Activated naive CD8-positive, alpha-beta T cell (primary cell): ENCODE measurements at regions not wholly inside any gene's neighbourhood (a gene's known extent, or its start where the extent isn't known, plus 50 kb on each side); places are given as distances from the start of the nearest gene placed in this dataset.
"Not testable (repeated sequence)": the region's sequence is repeated elsewhere in the genome, so short reads cannot be mapped to it uniquely, and the experiment has no call there.

Source experiments
- H3K27ac Mint-ChIP-seq: one replicate; pipeline ENCODE4 v1.8.0; 2021; ENCODE audit warnings: mixed read lengths
- H3K27me3 Mint-ChIP-seq: one replicate; pipeline ENCODE4 v1.8.0; 2021; ENCODE audit warnings: mixed read lengths
- H3K36me3 Mint-ChIP-seq: one replicate; pipeline ENCODE4 v1.8.0; 2021; ENCODE audit warnings: mixed read lengths
- H3K4me1 Mint-ChIP-seq: one replicate; pipeline ENCODE4 v1.8.0; 2021; ENCODE audit warnings: low read depth, mixed read lengths
- H3K4me3 Mint-ChIP-seq: one replicate; pipeline ENCODE4 v1.8.0; 2021; ENCODE audit warnings: mild to moderate bottlenecking, mixed read lengths
- H3K9me3 Mint-ChIP-seq: one replicate; pipeline ENCODE4 v1.8.0; 2021; ENCODE audit warnings: low read depth, mixed read lengths

DNA sequence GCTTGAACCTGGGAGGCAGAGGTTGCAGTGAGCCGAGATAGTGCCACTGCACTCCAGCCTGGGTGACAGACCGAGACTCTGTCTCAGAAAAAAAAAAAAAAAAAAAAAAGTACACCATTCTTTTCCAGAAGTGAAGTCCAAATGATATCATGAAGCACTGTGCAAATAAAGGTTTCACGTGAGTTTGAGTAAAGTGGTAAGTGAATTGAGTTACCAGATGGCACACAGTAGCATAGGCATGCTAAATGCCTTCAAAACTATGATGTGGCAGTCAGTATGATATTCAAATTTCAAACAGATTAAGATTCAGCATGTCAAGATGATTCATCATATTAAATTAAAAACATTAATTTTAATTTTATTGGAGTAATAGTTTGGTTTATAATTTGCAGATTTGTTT is 195.2 kb downstream of the TAF11L14 start:
- Mint-ChIP-seq H3K4me1 (no peaks in the 10 kb centered on the region), H3K4me3 (no peak overlapping the region), H3K27ac (no peak overlapping the region), H3K36me3 (no peaks in the 10 kb centered on the region), H3K9me3 (peaks cover 22% of the 10 kb centered on the region), H3K27me3 (no peaks in the 10 kb centered on the region)

DNA sequence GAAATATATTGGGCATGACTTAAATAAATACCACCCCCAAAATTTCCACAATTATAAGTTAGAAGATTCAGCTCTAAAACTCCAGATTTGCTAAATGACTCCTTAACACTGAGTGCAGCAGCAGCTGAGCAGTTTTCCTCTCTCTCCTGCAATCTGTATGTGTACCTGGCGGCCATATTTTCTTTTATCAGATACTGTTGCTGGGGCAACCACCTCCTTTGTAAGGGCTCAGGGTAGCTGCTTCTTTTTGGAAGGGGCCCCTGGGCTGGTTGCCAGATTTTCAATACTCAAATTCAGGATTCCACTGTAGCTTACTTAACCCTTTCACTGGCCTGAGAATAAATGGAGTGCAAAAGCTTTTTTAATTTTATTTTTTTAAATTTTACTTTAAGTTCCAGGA is 197.0 kb downstream of the TAF11L14 start:
- no peaks in the 10 kb centered on the region for H3K36me3 Mint-ChIP-seq
- H3K27me3 Mint-ChIP-seq: no peaks in the 10 kb centered on the region
- H3K27ac Mint-ChIP-seq: no peak overlapping the region
- no peaks in the 10 kb centered on the region for H3K4me1 Mint-ChIP-seq
- H3K9me3 Mint-ChIP-seq: peaks cover 18% of the 10 kb centered on the region
- H3K4me3 Mint-ChIP-seq: no peak overlapping the region

- H3K4me3 Mint-ChIP-seq: no peak overlapping the region
- H3K27ac Mint-ChIP-seq: no peak overlapping the region
- peaks cover 14% of the 10 kb centered on the region for H3K9me3 Mint-ChIP-seq
- H3K4me1 Mint-ChIP-seq: no peaks in the 10 kb centered on the region
- H3K36me3 Mint-ChIP-seq: no peaks in the 10 kb centered on the region
- H3K27me3 Mint-ChIP-seq: no peaks in the 10 kb centered on the region
These were observed 198.9 kb downstream of the TAF11L14 start for GRCh38 chr5:17832949-17833745.

DNA sequence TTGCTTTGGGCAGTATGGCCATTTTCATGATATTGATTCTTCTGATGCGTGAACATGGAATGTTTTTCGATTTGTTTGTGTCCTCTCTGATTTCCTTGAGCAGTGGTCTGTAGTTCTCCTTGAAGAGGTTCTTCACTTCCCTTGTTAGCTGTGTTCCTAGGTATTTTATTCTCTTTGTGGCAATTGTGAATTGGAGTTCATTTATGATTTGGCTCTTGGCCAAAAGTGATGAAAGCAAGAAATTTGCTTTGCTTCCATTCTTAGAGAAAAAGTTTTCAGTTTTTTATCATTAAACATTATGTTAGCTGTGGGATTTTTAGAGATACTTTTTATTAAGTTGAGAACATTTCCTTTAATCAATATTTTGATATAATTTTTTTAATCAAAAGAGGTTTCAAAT is 203.5 kb downstream of the TAF11L14 start:
- H3K9me3 Mint-ChIP-seq: peaks cover 15% of the 10 kb centered on the region
- H3K4me3 Mint-ChIP-seq: no peak overlapping the region
- H3K36me3 Mint-ChIP-seq: no peaks in the 10 kb centered on the region
- H3K4me1 Mint-ChIP-seq: no peaks in the 10 kb centered on the region
- H3K27me3 Mint-ChIP-seq: no peaks in the 10 kb centered on the region
- no peak overlapping the region for H3K27ac Mint-ChIP-seq

DNA sequence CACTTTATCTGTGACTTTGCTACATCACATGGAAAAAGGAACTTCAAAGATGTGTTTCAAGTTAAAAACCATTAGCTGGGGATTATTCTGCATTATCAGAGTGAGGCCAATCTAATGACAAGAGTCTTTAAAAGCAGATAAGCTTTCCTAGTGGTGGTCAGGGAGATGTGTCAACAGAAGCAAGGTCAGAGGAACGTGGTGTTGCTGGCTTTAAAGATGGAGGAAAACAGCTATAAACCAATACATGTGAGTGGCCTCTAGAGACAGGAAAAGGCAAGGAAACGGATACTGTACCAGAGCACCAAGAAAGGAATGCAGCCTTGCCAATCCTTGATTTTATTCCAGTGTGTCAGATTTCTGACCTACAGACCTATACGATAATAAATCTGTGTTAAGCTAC is 204.2 kb downstream of the TAF11L14 start:
- Mint-ChIP-seq H3K27me3 (no peaks in the 10 kb centered on the region), H3K4me3 (no peak overlapping the region), H3K4me1 (no peaks in the 10 kb centered on the region), H3K36me3 (no peaks in the 10 kb centered on the region), H3K27ac (no peak overlapping the region), H3K9me3 (peaks cover 18% of the 10 kb centered on the region)

DNA sequence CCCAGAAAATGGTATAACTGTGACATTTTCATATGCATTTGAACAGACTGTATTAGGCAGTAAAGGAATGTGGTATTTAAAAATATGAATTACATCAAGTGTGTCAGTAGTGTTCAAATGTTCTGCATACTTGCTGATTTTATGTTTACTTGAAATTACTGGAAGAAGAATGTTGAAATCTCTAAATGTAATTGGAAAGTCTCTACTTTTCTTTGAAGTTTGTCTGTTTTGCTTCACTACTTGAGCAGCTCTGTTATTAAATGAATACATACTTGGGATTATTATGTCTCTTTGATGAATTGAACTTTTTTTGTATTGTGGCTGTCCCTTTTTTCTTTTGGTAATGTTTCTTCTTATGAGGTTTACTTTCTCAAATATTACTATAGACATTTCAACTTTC is 205.6 kb downstream of the TAF11L14 start:
- H3K4me3 Mint-ChIP-seq: no peak overlapping the region
- H3K27me3 Mint-ChIP-seq: no peaks in the 10 kb centered on the region
- peaks cover 25% of the 10 kb centered on the region for H3K9me3 Mint-ChIP-seq
- H3K4me1 Mint-ChIP-seq: no peaks in the 10 kb centered on the region
- no peaks in the 10 kb centered on the region for H3K36me3 Mint-ChIP-seq
- H3K27ac Mint-ChIP-seq: no peak overlapping the region

GRCh38 chr5:17846496-17846895 is 212.2 kb downstream of the TAF11L14 start:
- Mint-ChIP-seq H3K27ac (no peak overlapping the region), H3K9me3 (peaks cover 27% of the 10 kb centered on the region), H3K4me3 (no peak overlapping the region), H3K4me1 (no peaks in the 10 kb centered on the region), H3K27me3 (no peaks in the 10 kb centered on the region), H3K36me3 (no peaks in the 10 kb centered on the region)

DNA sequence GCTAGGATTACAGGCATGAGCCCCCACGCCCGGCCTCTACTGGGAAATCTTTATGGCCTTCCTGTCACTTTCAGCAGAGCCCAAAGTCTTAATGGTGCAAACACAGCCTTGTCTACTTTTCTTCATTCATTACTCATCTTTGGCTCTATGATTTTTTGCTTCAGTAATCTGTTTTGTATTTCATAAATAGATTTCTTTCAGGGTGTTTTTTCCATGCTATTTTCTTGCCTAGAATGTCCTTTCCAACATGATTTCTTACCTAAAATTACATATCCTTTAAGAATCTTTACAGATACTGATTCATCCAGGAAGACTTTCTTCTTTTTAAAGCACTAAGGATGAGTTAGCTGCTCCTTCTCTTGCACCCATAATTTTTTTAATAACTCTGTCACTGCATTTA is 213.0 kb downstream of the TAF11L14 start:
- H3K4me3 Mint-ChIP-seq: no peak overlapping the region
- H3K27me3 Mint-ChIP-seq: no peaks in the 10 kb centered on the region
- peaks cover 19% of the 10 kb centered on the region for H3K9me3 Mint-ChIP-seq
- no peaks in the 10 kb centered on the region for H3K36me3 Mint-ChIP-seq
- no peaks in the 10 kb centered on the region for H3K4me1 Mint-ChIP-seq
- no peak overlapping the region for H3K27ac Mint-ChIP-seq

DNA sequence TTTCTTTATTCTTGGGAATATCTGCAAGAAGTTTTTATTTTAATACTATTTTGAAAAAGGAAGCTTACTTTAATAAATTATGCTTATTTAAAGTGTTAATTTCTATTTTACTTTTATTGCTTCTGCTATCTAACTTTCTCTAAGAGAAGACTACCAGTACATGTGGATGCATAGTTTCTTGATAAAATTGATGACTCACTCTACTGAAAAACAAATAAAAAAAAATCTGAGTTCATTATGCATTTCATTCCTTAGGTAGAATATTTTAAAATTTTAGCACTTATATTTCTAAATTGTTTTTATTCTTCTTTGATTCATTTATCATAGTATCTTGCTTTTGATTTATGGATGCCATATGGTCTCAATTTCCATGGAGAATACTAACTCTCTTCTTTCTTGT is 217.9 kb downstream of the TAF11L14 start:
- Mint-ChIP-seq H3K27me3 (no peaks in the 10 kb centered on the region), H3K36me3 (no peaks in the 10 kb centered on the region), H3K9me3 (peaks cover 9% of the 10 kb centered on the region), H3K27ac (no peak overlapping the region), H3K4me3 (no peak overlapping the region), H3K4me1 (no peaks in the 10 kb centered on the region)

- Mint-ChIP-seq H3K27ac (no peak overlapping the region), H3K36me3 (no peaks in the 10 kb centered on the region), H3K4me3 (no peak overlapping the region), H3K9me3 (peaks cover 7% of the 10 kb centered on the region), H3K4me1 (no peaks in the 10 kb centered on the region), H3K27me3 (no peaks in the 10 kb centered on the region)
These were observed 218.5 kb downstream of the TAF11L14 start for GRCh38 chr5:17852740-17853139.

- Mint-ChIP-seq H3K4me1 (no peaks in the 10 kb centered on the region), H3K4me3 (no peak overlapping the region), H3K27me3 (no peaks in the 10 kb centered on the region), H3K9me3 (peaks cover 4% of the 10 kb centered on the region), H3K27ac (no peak overlapping the region), H3K36me3 (no peaks in the 10 kb centered on the region)
These were observed 220.6 kb downstream of the TAF11L14 start for GRCh38 chr5:17854901-17855300.

DNA sequence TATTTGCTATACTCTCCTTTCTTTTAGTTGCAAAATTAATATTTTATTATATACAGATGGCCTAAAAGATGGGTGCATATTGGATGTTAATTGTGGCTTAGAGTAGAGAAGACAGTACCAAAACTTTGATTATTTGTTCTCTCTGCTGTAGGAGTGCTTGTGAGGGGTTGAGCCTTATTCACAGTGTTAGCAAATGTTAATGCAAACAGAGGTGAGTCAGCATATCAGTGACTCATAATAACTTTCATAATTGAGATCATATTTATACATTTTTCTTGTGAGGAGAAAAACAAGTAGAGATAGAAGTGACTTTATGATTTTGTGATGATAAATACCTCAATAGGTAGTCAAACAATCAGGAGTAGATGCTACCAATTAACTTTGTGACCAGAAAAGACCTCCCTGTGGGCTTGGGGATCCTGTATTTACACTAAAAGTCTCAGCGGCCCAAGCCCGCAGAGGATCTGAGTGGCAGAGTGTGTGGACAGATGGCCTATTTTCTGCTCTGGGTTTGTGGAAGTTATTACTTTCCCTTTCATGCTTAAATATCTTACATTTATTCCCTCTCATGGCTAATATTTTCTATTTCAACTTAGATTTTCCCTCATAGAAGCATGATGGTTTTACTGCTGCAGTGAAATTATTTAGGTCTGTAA is 226.5 kb downstream of the TAF11L14 start:
- Mint-ChIP-seq H3K36me3 (no peaks in the 10 kb centered on the region), H3K27ac (no peak overlapping the region), H3K4me1 (no peaks in the 10 kb centered on the region), H3K9me3 (peaks cover 21% of the 10 kb centered on the region), H3K4me3 (no peak overlapping the region), H3K27me3 (no peaks in the 10 kb centered on the region)

DNA sequence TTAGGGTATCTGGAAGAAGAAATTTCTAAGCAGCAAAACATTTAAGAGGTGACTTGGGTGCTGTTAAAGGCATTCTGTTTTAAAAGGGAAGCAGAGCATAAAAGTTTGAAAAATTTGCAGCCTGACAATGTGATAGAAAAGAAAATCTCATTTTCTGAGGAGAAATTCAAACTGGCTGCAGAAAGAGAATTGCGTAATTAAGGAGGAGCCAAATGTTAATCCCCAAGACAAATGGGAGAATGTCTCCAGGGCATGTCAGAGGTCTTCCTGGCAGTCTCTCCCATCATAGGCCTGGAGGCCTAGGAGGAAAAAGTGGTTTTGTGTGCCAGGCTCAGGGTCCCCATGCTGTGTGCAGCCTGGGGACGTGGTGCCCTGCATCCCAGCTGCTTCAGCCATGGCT is 230.6 kb downstream of the TAF11L14 start:
- H3K9me3 Mint-ChIP-seq: peaks cover 21% of the 10 kb centered on the region
- not testable (repeated sequence) for H3K27ac Mint-ChIP-seq, H3K27me3 Mint-ChIP-seq, H3K36me3 Mint-ChIP-seq, H3K4me3 Mint-ChIP-seq, H3K4me1 Mint-ChIP-seq

DNA sequence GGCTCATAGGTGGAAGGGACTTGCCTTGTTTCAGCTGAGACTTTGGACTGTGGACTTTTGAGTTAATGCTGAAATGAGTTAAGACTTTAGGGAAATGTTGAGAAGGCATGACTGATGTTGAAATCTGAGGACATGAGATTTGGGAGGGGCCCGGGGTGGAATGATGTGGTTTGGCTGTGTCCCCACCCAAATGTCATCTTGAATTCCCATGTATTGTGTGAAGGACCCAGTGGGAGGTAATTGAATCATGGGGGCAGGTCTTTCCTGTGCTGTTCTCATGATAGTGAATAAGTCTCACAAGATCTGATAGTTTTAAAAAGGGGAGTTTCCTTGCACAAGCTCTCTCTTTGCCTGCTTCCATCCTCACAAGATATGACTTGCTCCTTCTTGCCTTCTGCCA is 231.7 kb downstream of the TAF11L14 start:
- not testable (repeated sequence) for H3K4me1 Mint-ChIP-seq

DNA sequence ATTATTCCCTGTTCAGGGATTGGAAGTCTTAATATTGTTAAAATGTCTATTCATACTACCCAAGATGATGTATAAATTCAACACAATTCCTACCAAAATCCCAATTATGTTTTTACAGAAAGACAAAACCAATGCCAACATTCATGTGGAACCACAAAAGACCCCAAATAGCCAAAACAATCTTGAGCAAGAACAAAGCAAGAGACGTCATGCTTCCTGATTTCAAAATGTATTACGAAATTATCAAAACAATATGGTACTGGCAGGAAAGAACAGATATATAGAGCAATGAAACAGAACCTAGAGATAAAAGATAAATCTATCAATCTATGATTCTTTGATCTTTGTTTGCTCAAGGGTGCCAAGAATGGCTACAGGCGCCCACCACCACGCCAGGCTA is 237.9 kb downstream of the TAF11L14 start:
- Mint-ChIP-seq H3K27me3 (no peaks in the 10 kb centered on the region), H3K27ac (no peak overlapping the region), H3K36me3 (no peaks in the 10 kb centered on the region), H3K4me3 (no peak overlapping the region), H3K4me1 (no peaks in the 10 kb centered on the region), H3K9me3 (peaks cover 11% of the 10 kb centered on the region)

More for the DNA sequence above, 231.7 kb downstream of the TAF11L14 start:
- H3K9me3 Mint-ChIP-seq: peaks cover 21% of the 10 kb centered on the region
- H3K27me3 Mint-ChIP-seq, H3K4me3 Mint-ChIP-seq, H3K36me3 Mint-ChIP-seq, H3K27ac Mint-ChIP-seq: not testable (repeated sequence)

- Mint-ChIP-seq H3K27ac (no peak overlapping the region), H3K9me3 (peaks cover 15% of the 10 kb centered on the region), H3K4me1 (no peaks in the 10 kb centered on the region), H3K36me3 (no peaks in the 10 kb centered on the region), H3K27me3 (no peaks in the 10 kb centered on the region), H3K4me3 (no peak overlapping the region)
These were observed 244.3 kb downstream of the TAF11L14 start for GRCh38 chr5:17878541-17878940.
